HL-60 (cell line): ENCODE measurements at regions not wholly inside any gene's neighbourhood (a gene's known extent, or its start where the extent isn't known, plus 50 kb on each side); places are given as distances from the start of the nearest gene placed in this dataset.

Source experiments
- CTCF ChIP-seq: IDR thresholded peaks from one replicate; pipeline ENCODE4 v1.5.1; 2011; ENCODE audit warnings: low read length, control low read depth, inconsistent platforms; ENCODE audit not compliant: insufficient read depth
- GABPA ChIP-seq: IDR thresholded peaks from 2 replicates; pipeline ENCODE4 v1.6.1; 2012; ENCODE audit warnings: low read depth
- POLR2AphosphoS5 ChIP-seq: IDR thresholded peaks from 2 replicates; pipeline ENCODE4 v1.6.1; 2012; ENCODE audit warnings: low read depth
- REST ChIP-seq: IDR thresholded peaks from 2 replicates; pipeline ENCODE4 v1.6.1; 2012; ENCODE audit warnings: low read depth; ENCODE audit not compliant: insufficient replicate concordance
- SPI1 ChIP-seq: IDR thresholded peaks from 2 replicates; pipeline ENCODE4 v1.6.1; 2012; ENCODE audit warnings: low read depth, mild to moderate bottlenecking, borderline replicate concordance

- TF ChIP-seq REST: no peak
- TF ChIP-seq CTCF: no peak
- no peak for TF ChIP-seq POLR2AphosphoS5
- TF ChIP-seq SPI1: no peak
- no peak for TF ChIP-seq GABPA
Observed at GRCh38 chr2:37858725-37859267, 66.3 kb upstream of the RMDN2 start.
